Activated CD8-positive, alpha-beta T cell treated with anti-CD3 and anti-CD28 coated beads for 36 hours (primary cell): ENCODE measurements at regions not wholly inside any gene's neighbourhood (a gene's known extent, or its start where the extent isn't known, plus 50 kb on each side); places are given as distances from the start of the nearest gene placed in this dataset.

ENCODE experiments used
- ATAC-seq: fragments of 200-7000 bp; cut with Tn5 transposase; one replicate; pipeline ENCODE4 v1.10.0; 2021; ENCODE audit warnings: mild to moderate bottlenecking, moderate library complexity
- CTCF ChIA-PET: fragments of 350-600 bp; sonication (Branson Sonifier 250); formaldehyde crosslinking; loops from one replicate; lab custom pipeline; 2021; ENCODE audit warnings: antibody characterized with exemption; lab: Charles Lee
- POLR2A ChIA-PET: fragments of 350-600 bp; sonication (Branson Sonifier 250); formaldehyde crosslinking; loops from one replicate; lab custom pipeline; 2021; ENCODE audit warnings: antibody characterized with exemption; lab: Charles Lee
- DNase-seq: peaks from one replicate; pipeline ENCODE4 v3.0.0-alpha.2; 2020
- H3K27ac Mint-ChIP-seq: one replicate; pipeline ENCODE4 v1.8.0; 2021; ENCODE audit warnings: mild to moderate bottlenecking, mixed read lengths
- H3K27me3 Mint-ChIP-seq: one replicate; pipeline ENCODE4 v1.8.0; 2021; ENCODE audit warnings: mixed read lengths
- H3K36me3 Mint-ChIP-seq: one replicate; pipeline ENCODE4 v1.8.0; 2021; ENCODE audit warnings: low read depth, mixed read lengths
- H3K4me1 Mint-ChIP-seq: one replicate; pipeline ENCODE4 v1.8.0; 2021; ENCODE audit warnings: low read depth, mixed read lengths
- H3K4me3 Mint-ChIP-seq: one replicate; pipeline ENCODE4 v1.8.0; 2021; ENCODE audit warnings: mild to moderate bottlenecking, moderate library complexity, mixed read lengths
- H3K9me3 Mint-ChIP-seq: one replicate; pipeline ENCODE4 v1.8.0; 2021; ENCODE audit warnings: mixed read lengths
- CTCF ChIP-seq: fragments of 200-600 bp; IDR thresholded peaks from one replicate; pipeline ENCODE4 v1.8.0; 2022; ENCODE audit warnings: antibody characterized with exemption, mild to moderate bottlenecking
- intact Hi-C: fragments of 100-400 bp; cut with micrococcal nuclease; formaldehyde crosslinking; loops from one replicate; pipeline ENCODE4 v1.10.0; 2022

GRCh38 chr2:238521002-238521401 lies 94.3 kb downstream of the ASB1 start:
- H3K27me3 Mint-ChIP-seq = no peaks in the 10 kb centered on the region
- H3K4me3 Mint-ChIP-seq = no peak overlapping the region
- H3K4me1 Mint-ChIP-seq = no peaks in the 10 kb centered on the region
- CTCF ChIA-PET = no interaction called here
- POLR2A ChIA-PET = no interaction called here
- DNase-seq (no peak), ATAC-seq (no peak)
- H3K27ac Mint-ChIP-seq = no peak overlapping the region
- peaks cover 16% of the 10 kb centered on the region for H3K9me3 Mint-ChIP-seq
- peaks cover 1% of the 10 kb centered on the region for H3K36me3 Mint-ChIP-seq
- intact Hi-C loops = no loop called here
- TF ChIP-seq CTCF = no peak

GRCh38 chr2:238521870-238522269 lies 95.1 kb downstream of the ASB1 start:
- H3K36me3 Mint-ChIP-seq = no peaks in the 10 kb centered on the region

GRCh38 chr2:238523158-238524110 lies 96.7 kb downstream of the ASB1 start:
- intact Hi-C loops = no loop called here
- Mint-ChIP-seq H3K4me1 (no peaks in the 10 kb centered on the region), H3K4me3 (no peak overlapping the region), H3K9me3 (no peaks in the 10 kb centered on the region), H3K27me3 (peaks cover 3% of the 10 kb centered on the region), H3K36me3 (no peaks in the 10 kb centered on the region), H3K27ac (no peak overlapping the region)
- ChIA-PET CTCF (no interaction called here), POLR2A (no interaction called here)
- ATAC-seq (no peak), DNase-seq (no peak)
- TF ChIP-seq CTCF = no peak

More at GRCh38 chr2:238521870-238522269, 95.1 kb downstream of the ASB1 start:
- H3K4me3 Mint-ChIP-seq = no peak overlapping the region
- ChIA-PET CTCF (no interaction called here), POLR2A (no interaction called here)
- DNase-seq (no peak), ATAC-seq (no peak)
- peaks cover 3% of the 10 kb centered on the region for H3K27me3 Mint-ChIP-seq
- no peak overlapping the region for H3K27ac Mint-ChIP-seq
- no peaks in the 10 kb centered on the region for H3K4me1 Mint-ChIP-seq
- TF ChIP-seq CTCF = no peak
- intact Hi-C loops = no loop called here
- H3K9me3 Mint-ChIP-seq = peaks cover 9% of the 10 kb centered on the region

- H3K4me3 Mint-ChIP-seq = no peak overlapping the region
- no peak overlapping the region for H3K27ac Mint-ChIP-seq
- intact Hi-C loops = no loop called here
- no peaks in the 10 kb centered on the region for H3K36me3 Mint-ChIP-seq
- H3K4me1 Mint-ChIP-seq = no peaks in the 10 kb centered on the region
- no peaks in the 10 kb centered on the region for H3K9me3 Mint-ChIP-seq
- H3K27me3 Mint-ChIP-seq = peaks cover 3% of the 10 kb centered on the region
- ATAC-seq = no peak
- no peak for TF ChIP-seq CTCF
- no peak for DNase-seq
- CTCF ChIA-PET = no interaction called here
- POLR2A ChIA-PET = no interaction called here
Measured at GRCh38 chr2:238524426-238524983, 97.8 kb downstream of the ASB1 start.

GRCh38 chr2:238525990-238526389 lies 99.3 kb downstream of the ASB1 start:
- Mint-ChIP-seq H3K36me3 (no peaks in the 10 kb centered on the region), H3K27me3 (peaks cover 3% of the 10 kb centered on the region), H3K27ac (no peak overlapping the region), H3K9me3 (peaks cover 8% of the 10 kb centered on the region), H3K4me1 (no peaks in the 10 kb centered on the region), H3K4me3 (no peak overlapping the region)
- no peak for ATAC-seq
- ChIA-PET CTCF (no interaction called here), POLR2A (no interaction called here)
- DNase-seq = no peak
- intact Hi-C loops = no loop called here
- no peak for TF ChIP-seq CTCF
